Omental fat pad (tissue), 3 donors: ENCODE measurements at regions not wholly inside any gene's neighbourhood (a gene's known extent, or its start where the extent isn't known, plus 50 kb on each side); places are given as distances from the start of the nearest gene placed in this dataset.
A peak's percentile ranks its signal among the peaks of the same experiment; 100 is the strongest.

Experiments
- ATAC-seq: fragments of 150-250 bp; one replicate; pipeline ENCODE4 v1.9.1; 2016; ENCODE audit warnings: mild to moderate bottlenecking, moderate library complexity; ENCODE audit not compliant: low FRiP score
- DNase-seq: peaks from one replicate; pipeline ENCODE4 v3.0.0-alpha.2; 2019; ENCODE audit warnings: low spot score
- CTCF ChIP-seq, 3 donors: fragments of 450-650 bp; IDR thresholded peaks; one replicate each; pipeline ENCODE4 v1.5.1; 2016 to 2017; ENCODE audit warnings: antibody characterized with exemption in 3 of 3, mild to moderate bottlenecking in 3 of 3, moderate library complexity in 2 of 3

- DNase-seq (no peak), ATAC-seq (no peak)
- TF ChIP-seq CTCF (IDR thresholded peaks at IDR 0.05): no peak
Measured at GRCh38 chr1:94602316-94602715, 60.8 kb upstream of the F3 start.

GRCh38 chr1:94600556-94600955 is 59.0 kb upstream of the F3 start:
- DNase-seq (no peak), ATAC-seq (no peak)
- no peak for TF ChIP-seq CTCF (IDR thresholded peaks at IDR 0.05)

- ATAC-seq: peak; percentile 63
- no peak for DNase-seq
- TF ChIP-seq CTCF (IDR thresholded peaks at IDR 0.05): no peak
Measured at GRCh38 chr1:94599095-94599813, 57.7 kb upstream of the F3 start.

GRCh38 chr1:94597701-94598100 is 56.1 kb upstream of the F3 start:
- ATAC-seq: no peak
- TF ChIP-seq CTCF (IDR thresholded peaks at IDR 0.05): no peak
- DNase-seq: no peak

- DNase-seq (no peak), ATAC-seq (no peak)
- no peak for TF ChIP-seq CTCF (IDR thresholded peaks at IDR 0.05)
Measured at GRCh38 chr1:94596260-94596659, 54.7 kb upstream of the F3 start.

- TF ChIP-seq CTCF (IDR thresholded peaks at IDR 0.05): no peak
- ATAC-seq: no peak
Measured at GRCh38 chr1:94595658-94596057, 54.1 kb upstream of the F3 start.

GRCh38 chr1:94593611-94594010 is 52.1 kb upstream of the F3 start:
- TF ChIP-seq CTCF (IDR thresholded peaks at IDR 0.05): no peak
- DNase-seq (no peak), ATAC-seq (no peak)

More at GRCh38 chr1:94595658-94596057, 54.1 kb upstream of the F3 start:
- DNase-seq: no peak
